Type B pancreatic cell (in vitro differentiated cells): ENCODE measurements at regions not wholly inside any gene's neighbourhood (a gene's known extent, or its start where the extent isn't known, plus 50 kb on each side); places are given as distances from the start of the nearest gene placed in this dataset.

Experiments
- DNase-seq: peaks from one replicate; pipeline ENCODE4 v3.0.0; 2021; ENCODE audit warnings: mixed read lengths; ENCODE audit not compliant: unreplicated experiment; ENCODE audit errors: extremely low spot score
- H3K27ac Mint-ChIP-seq: 2 replicates; pipeline ENCODE4 v1.8.0; 2021; ENCODE audit warnings: mild to moderate bottlenecking, mixed read lengths
- H3K27me3 Mint-ChIP-seq: 2 replicates; pipeline ENCODE4 v1.8.0; 2021; ENCODE audit warnings: mixed read lengths
- H3K36me3 Mint-ChIP-seq: 2 replicates; pipeline ENCODE4 v1.8.0; 2021; ENCODE audit warnings: mixed read lengths
- H3K4me1 Mint-ChIP-seq: one replicate; pipeline ENCODE4 v1.8.0; 2021; ENCODE audit warnings: mixed read lengths; ENCODE audit not compliant: unreplicated experiment
- H3K4me3 Mint-ChIP-seq: 2 replicates; pipeline ENCODE4 v1.8.0; 2021; ENCODE audit warnings: mild to moderate bottlenecking, mixed read lengths
- H3K9me3 Mint-ChIP-seq: 2 replicates; pipeline ENCODE4 v1.8.0; 2021; ENCODE audit warnings: mixed read lengths
- TF ChIP-seq, protein P1 (sequence below): fragments of 200-600 bp; sonication (generic); conservative IDR thresholded peaks from 2 replicates; pipeline ENCODE4 v1.5.0; 2021; ENCODE audit warnings: antibody characterized with exemption, mild to moderate bottlenecking

DNA sequence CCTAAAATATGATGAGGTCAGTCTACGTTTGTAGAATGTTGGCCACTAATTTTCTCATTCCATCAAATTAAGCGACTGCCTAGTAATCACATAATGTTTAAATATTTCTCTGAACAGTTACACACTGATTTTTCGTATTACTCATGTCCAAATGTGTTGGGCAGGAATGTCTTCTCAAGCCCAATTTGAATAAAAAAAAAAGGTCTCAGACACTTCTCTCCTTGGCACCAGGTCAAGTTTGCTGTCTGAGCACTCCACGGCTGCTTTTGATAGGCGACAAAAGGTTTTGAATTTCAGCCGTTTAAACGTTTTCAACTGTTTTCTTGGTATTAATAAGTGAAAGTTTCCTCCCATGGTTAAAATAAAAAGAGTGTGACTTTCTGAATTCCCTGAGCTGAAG is 542.1 kb downstream of the IRX1 start:
- H3K27ac Mint-ChIP-seq: no peak overlapping the region
- no peaks in the 10 kb centered on the region for H3K36me3 Mint-ChIP-seq
- no peak for DNase-seq
- TF ChIP-seq, protein P1, sequence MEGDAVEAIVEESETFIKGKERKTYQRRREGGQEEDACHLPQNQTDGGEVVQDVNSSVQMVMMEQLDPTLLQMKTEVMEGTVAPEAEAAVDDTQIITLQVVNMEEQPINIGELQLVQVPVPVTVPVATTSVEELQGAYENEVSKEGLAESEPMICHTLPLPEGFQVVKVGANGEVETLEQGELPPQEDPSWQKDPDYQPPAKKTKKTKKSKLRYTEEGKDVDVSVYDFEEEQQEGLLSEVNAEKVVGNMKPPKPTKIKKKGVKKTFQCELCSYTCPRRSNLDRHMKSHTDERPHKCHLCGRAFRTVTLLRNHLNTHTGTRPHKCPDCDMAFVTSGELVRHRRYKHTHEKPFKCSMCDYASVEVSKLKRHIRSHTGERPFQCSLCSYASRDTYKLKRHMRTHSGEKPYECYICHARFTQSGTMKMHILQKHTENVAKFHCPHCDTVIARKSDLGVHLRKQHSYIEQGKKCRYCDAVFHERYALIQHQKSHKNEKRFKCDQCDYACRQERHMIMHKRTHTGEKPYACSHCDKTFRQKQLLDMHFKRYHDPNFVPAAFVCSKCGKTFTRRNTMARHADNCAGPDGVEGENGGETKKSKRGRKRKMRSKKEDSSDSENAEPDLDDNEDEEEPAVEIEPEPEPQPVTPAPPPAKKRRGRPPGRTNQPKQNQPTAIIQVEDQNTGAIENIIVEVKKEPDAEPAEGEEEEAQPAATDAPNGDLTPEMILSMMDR: no peak
- peaks cover 2% of the 10 kb centered on the region for H3K27me3 Mint-ChIP-seq
- peaks cover 13% of the 10 kb centered on the region for H3K9me3 Mint-ChIP-seq
- H3K4me3 Mint-ChIP-seq: no peak overlapping the region
- peaks cover 4% of the 10 kb centered on the region for H3K4me1 Mint-ChIP-seq

DNA sequence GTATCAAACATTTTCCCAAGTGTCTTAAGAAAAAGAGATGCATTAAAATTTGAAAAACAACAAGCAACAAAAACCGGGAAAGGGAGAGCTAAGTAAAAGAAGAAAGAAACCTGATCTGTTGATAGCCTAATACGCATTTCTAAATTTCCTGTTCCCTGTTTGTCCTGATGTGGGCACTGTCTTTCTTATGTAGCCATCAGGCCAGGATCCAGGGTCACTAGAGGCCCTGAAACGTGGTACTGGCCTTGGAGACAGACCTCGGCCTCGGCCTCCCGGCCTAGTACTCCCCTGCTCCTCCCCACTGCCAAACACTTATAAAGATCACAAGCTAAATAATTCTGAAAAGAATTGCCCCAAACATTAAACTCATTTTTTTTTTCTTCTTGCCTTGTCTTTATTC is 547.2 kb downstream of the IRX1 start:
- Mint-ChIP-seq H3K36me3 (no peaks in the 10 kb centered on the region), H3K27ac (no peak overlapping the region), H3K4me1 (peaks cover 12% of the 10 kb centered on the region), H3K4me3 (no peak overlapping the region), H3K27me3 (no peaks in the 10 kb centered on the region), H3K9me3 (peaks cover 17% of the 10 kb centered on the region)
- TF ChIP-seq, protein P1: peak; percentile 42
- DNase-seq: no peak

DNA sequence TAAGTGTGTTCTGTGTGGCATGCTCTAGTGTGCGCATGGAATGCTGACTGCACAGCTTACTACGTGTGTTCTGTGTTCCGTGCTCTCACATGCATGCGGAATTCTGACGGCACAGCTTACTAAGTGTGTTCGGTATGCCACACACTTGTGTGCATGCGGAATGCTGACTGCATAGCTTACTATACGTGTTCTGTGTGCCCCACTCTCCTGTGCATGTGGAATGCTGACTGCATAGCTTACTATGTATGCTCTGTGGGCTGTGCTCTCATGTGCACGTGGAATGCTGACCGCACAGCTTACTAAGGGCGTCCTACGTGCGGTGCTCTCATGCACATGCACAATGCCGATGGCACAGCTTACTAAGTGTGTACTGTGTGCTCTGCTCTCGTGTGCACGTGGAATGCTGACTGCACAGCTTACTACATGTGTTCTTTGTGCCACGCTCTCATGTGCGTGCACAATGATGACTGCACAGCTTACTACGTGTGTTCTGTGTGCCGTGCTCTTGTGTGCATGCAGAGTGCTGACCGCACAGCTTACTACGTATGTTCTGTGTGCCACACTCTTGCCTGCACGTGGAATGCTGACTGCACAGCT is 548.9 kb downstream of the IRX1 start:
- H3K36me3 Mint-ChIP-seq: no peaks in the 10 kb centered on the region
- H3K27ac Mint-ChIP-seq: no peak overlapping the region
- no peak for DNase-seq
- peaks cover 12% of the 10 kb centered on the region for H3K4me1 Mint-ChIP-seq
- no peaks in the 10 kb centered on the region for H3K27me3 Mint-ChIP-seq
- H3K9me3 Mint-ChIP-seq: peaks cover 12% of the 10 kb centered on the region
- no peak overlapping the region for H3K4me3 Mint-ChIP-seq
- TF ChIP-seq, protein P1: no peak

DNA sequence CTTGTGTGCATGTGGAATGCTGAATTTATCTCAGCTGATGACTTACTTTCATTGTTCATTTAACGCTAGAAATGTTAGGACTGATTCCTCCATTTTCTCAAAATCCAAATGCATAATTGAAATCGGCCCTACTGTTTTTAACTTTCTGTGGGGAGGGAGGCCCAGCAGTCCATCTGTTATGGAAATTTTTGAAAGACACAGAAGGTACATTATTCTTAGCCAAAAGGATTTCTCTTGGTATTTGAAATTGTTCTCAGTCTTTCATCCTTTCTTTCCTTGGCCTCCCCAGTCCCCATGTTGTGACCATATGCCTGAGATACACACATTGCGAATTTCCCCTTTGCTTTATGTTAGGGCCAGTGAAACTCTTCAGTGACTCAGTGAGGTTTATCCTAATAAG is 549.9 kb downstream of the IRX1 start:
- H3K4me3 Mint-ChIP-seq: no peak overlapping the region
- no peaks in the 10 kb centered on the region for H3K36me3 Mint-ChIP-seq
- TF ChIP-seq, protein P1: no peak
- no peak overlapping the region for H3K27ac Mint-ChIP-seq
- peaks cover 4% of the 10 kb centered on the region for H3K9me3 Mint-ChIP-seq
- peaks cover 12% of the 10 kb centered on the region for H3K4me1 Mint-ChIP-seq
- H3K27me3 Mint-ChIP-seq: no peaks in the 10 kb centered on the region
- no peak for DNase-seq

DNA sequence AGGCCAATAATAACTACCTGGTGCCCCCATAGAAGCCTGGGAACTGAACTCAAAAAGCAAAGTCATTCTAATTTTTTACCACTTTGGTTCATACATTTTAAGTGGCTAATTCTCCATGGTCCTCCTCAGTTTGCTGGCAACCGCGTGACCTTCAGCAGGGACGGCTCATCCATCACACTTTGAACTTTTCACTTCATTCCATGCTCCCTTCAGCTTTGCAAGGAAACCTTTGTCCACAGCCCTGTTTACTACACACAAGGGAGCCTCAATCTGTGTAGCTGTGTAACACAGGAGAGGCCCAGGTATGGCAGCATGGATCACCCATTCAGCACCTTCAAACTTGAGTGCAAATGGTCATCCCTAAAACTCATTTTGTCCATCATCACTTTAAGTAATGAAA is 552.4 kb downstream of the IRX1 start:
- peaks cover 5% of the 10 kb centered on the region for H3K4me1 Mint-ChIP-seq
- no peak overlapping the region for H3K27ac Mint-ChIP-seq
- peaks cover 4% of the 10 kb centered on the region for H3K9me3 Mint-ChIP-seq
- no peaks in the 10 kb centered on the region for H3K36me3 Mint-ChIP-seq
- TF ChIP-seq, protein P1: no peak
- no peak overlapping the region for H3K4me3 Mint-ChIP-seq
- H3K27me3 Mint-ChIP-seq: no peaks in the 10 kb centered on the region
- DNase-seq: no peak

DNA sequence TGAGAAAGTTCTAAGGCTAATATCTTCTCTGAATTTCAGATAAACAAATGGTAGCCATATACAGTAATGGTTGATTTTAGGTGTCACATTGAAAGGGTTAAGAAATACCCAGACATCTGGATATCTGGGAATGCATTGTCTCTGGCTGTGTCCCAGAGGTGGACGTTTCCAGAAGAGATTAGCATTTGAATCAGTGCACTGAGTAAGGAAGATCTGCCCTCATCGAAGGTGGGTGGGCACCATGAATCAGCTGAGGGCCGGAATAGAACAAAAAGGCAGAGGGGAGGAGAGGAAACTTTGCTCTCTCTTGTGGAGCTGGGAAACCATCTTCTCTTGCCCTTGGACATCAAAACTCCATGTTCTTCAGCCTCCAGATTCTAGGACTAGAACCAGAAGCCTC is 554.4 kb downstream of the IRX1 start:
- Mint-ChIP-seq H3K4me3 (no peak overlapping the region), H3K27ac (no peak overlapping the region)

More for the DNA sequence above, 554.4 kb downstream of the IRX1 start:
- H3K27me3 Mint-ChIP-seq: no peaks in the 10 kb centered on the region
- TF ChIP-seq, protein P1: no peak
- H3K36me3 Mint-ChIP-seq: no peaks in the 10 kb centered on the region
- no peak for DNase-seq
- peaks cover 4% of the 10 kb centered on the region for H3K9me3 Mint-ChIP-seq
- H3K4me1 Mint-ChIP-seq: no peaks in the 10 kb centered on the region
